ENCODE measurements at regions not wholly inside any gene's neighbourhood (a gene's known extent, or its start where the extent isn't known, plus 50 kb on each side); places are given as distances from the start of the nearest gene placed in this dataset.

DNA sequence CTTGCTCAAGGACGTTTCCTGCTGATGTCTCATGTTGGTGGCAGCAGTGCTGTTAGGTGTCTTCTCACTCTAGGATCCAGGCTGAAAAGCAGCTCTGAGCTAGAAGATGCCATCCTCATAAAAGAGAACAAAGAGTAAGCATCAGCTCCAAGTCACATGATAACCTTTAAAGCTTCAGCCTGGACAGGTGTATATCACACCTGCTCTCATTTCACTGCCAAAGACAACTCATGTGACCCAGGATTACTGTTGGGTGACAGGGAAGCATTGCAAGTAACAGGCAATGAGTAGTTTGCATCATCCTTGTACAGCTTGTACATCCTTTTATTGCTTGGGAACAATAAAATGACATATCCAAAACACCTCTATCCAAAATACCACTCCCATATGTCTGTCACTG is 423.4 kb upstream of the DPP6 start:
- CTCF ChIA-PET (ENCODE audit: low intra/inter-chr PET ratio, low total read pairs), result no interaction called here
- Histone ChIP-seq H3K9ac (ENCODE audit: insufficient read depth, low read depth, low read length) (no peak overlapping the region), H3K4me3 (replicated peaks in 1 of 3; ENCODE audit: insufficient read depth in 1 of 3, low read depth in 2 of 3, low read length in 3 of 3) (no peak overlapping the region), H3K4me2 (ENCODE audit: low read depth, low read length) (no peak overlapping the region), H3K36me3 (replicated peaks in 1 of 2; ENCODE audit: control insufficient read depth in 1 of 2, insufficient read depth in 2 of 2, low read length in 2 of 2) (no peaks in the 10 kb centered on the region), H3K79me2 (ENCODE audit: insufficient read depth, low read length) (no peaks in the 10 kb centered on the region), H2AFZ (ENCODE audit: low read length) (no peak overlapping the region), H3K4me1 (ENCODE audit: insufficient read depth, low read length) (no peaks in the 10 kb centered on the region), H4K20me1 (ENCODE audit: insufficient read depth, low read length) (no peaks in the 10 kb centered on the region), H3K9me3 (ENCODE audit: low read length) (peaks cover 43% of the 10 kb centered on the region), H3K27me3 (ENCODE audit: control insufficient read depth in 1 of 2, insufficient read depth in 2 of 2, low read length in 2 of 2) (no peaks in the 10 kb centered on the region), H3K27ac (ENCODE audit: extremely low read length, insufficient read depth, low read length) (no peak overlapping the region)
- BruUV-seq (replicated peaks), result no TSS peak
- FAIRE-seq, result no peak
- in situ Hi-C loops (cut with HindIII; ENCODE audit: extremely low pct_ligation_motif_present, low pct_unique_long_range_greater_than_20kb), result no loop called here
- DNase-seq (ENCODE audit: low spot score), result no peak
- ATAC-seq, result no peak
- POLR2A ChIA-PET, result no interaction called here
- intact Hi-C loops (cut with micrococcal nuclease; ENCODE audit: unreplicated experiment), result no loop called here
- no CpG with 5 or more reads among the region's 1 CpG for WGBS (ENCODE audit: low lambda C conversion rate)
- no peak for TF ChIP-seq ZNF20 (CRISPR knock-in tag; IDR thresholded peaks at IDR 0.05)
- TF ChIP-seq ZNF773 (CRISPR knock-in tag; IDR thresholded peaks at IDR 0.05; ENCODE audit: borderline replicate concordance), result no peak
- no peak for TF ChIP-seq ZNF720 (CRISPR knock-in tag; IDR thresholded peaks at IDR 0.05)
- no peak for TF ChIP-seq IRX3 (CRISPR knock-in tag; IDR thresholded peaks at IDR 0.05; ENCODE audit: borderline replicate concordance, low read depth)
- no peak for TF ChIP-seq PPARG (CRISPR knock-in tag; conservative IDR thresholded peaks at IDR 0.05)
- no peak for TF ChIP-seq SIN3B (IDR thresholded peaks at IDR 0.05; ENCODE audit: low read length)
- TF ChIP-seq, protein P1, sequence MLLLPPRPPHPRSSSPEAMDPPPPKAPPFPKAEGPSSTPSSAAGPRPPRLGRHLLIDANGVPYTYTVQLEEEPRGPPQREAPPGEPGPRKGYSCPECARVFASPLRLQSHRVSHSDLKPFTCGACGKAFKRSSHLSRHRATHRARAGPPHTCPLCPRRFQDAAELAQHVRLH (CRISPR knock-in tag; IDR thresholded peaks at IDR 0.05; ENCODE audit: borderline replicate concordance, low read depth), result no peak
- no peak for TF ChIP-seq HNRNPLL (IDR thresholded peaks at IDR 0.05; ENCODE audit: low read depth, low read length, poor library complexity, severe bottlenecking)
- TF ChIP-seq ZNF768 (CRISPR knock-in tag; IDR thresholded peaks at IDR 0.05), result no peak
- TF ChIP-seq, protein P2, sequence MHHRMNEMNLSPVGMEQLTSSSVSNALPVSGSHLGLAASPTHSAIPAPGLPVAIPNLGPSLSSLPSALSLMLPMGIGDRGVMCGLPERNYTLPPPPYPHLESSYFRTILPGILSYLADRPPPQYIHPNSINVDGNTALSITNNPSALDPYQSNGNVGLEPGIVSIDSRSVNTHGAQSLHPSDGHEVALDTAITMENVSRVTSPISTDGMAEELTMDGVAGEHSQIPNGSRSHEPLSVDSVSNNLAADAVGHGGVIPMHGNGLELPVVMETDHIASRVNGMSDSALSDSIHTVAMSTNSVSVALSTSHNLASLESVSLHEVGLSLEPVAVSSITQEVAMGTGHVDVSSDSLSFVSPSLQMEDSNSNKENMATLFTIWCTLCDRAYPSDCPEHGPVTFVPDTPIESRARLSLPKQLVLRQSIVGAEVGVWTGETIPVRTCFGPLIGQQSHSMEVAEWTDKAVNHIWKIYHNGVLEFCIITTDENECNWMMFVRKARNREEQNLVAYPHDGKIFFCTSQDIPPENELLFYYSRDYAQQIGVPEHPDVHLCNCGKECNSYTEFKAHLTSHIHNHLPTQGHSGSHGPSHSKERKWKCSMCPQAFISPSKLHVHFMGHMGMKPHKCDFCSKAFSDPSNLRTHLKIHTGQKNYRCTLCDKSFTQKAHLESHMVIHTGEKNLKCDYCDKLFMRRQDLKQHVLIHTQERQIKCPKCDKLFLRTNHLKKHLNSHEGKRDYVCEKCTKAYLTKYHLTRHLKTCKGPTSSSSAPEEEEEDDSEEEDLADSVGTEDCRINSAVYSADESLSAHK (CRISPR knock-in tag; IDR thresholded peaks at IDR 0.05; ENCODE audit: borderline replicate concordance), result no peak
- no peak for TF ChIP-seq THYN1 (CRISPR knock-in tag; IDR thresholded peaks at IDR 0.05; ENCODE audit: borderline replicate concordance, low read depth)
- TF ChIP-seq, protein P3, sequence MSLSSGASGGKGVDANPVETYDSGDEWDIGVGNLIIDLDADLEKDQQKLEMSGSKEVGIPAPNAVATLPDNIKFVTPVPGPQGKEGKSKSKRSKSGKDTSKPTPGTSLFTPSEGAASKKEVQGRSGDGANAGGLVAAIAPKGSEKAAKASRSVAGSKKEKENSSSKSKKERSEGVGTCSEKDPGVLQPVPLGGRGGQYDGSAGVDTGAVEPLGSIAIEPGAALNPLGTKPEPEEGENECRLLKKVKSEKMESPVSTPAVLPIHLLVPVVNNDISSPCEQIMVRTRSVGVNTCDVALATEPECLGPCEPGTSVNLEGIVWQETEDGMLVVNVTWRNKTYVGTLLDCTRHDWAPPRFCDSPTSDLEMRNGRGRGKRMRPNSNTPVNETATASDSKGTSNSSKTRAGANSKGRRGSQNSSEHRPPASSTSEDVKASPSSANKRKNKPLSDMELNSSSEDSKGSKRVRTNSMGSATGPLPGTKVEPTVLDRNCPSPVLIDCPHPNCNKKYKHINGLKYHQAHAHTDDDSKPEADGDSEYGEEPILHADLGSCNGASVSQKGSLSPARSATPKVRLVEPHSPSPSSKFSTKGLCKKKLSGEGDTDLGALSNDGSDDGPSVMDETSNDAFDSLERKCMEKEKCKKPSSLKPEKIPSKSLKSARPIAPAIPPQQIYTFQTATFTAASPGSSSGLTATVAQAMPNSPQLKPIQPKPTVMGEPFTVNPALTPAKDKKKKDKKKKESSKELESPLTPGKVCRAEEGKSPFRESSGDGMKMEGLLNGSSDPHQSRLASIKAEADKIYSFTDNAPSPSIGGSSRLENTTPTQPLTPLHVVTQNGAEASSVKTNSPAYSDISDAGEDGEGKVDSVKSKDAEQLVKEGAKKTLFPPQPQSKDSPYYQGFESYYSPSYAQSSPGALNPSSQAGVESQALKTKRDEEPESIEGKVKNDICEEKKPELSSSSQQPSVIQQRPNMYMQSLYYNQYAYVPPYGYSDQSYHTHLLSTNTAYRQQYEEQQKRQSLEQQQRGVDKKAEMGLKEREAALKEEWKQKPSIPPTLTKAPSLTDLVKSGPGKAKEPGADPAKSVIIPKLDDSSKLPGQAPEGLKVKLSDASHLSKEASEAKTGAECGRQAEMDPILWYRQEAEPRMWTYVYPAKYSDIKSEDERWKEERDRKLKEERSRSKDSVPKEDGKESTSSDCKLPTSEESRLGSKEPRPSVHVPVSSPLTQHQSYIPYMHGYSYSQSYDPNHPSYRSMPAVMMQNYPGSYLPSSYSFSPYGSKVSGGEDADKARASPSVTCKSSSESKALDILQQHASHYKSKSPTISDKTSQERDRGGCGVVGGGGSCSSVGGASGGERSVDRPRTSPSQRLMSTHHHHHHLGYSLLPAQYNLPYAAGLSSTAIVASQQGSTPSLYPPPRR (CRISPR knock-in tag; IDR thresholded peaks at IDR 0.05; ENCODE audit: borderline replicate concordance), result no peak
- no peak for TF ChIP-seq BRCA1 (CRISPR knock-in tag; IDR thresholded peaks at IDR 0.05)
- TF ChIP-seq NR1H2 (CRISPR knock-in tag; IDR thresholded peaks at IDR 0.05; ENCODE audit: borderline replicate concordance, low read depth), result no peak
- TF ChIP-seq ZNF703 (CRISPR knock-in tag; IDR thresholded peaks at IDR 0.05; ENCODE audit: borderline replicate concordance), result no peak
